GM18858 (cell line): ENCODE measurements at regions not wholly inside any gene's neighbourhood (a gene's known extent, or its start where the extent isn't known, plus 50 kb on each side); places are given as distances from the start of the nearest gene placed in this dataset.
"Not testable (repeated sequence)": the region's sequence is repeated elsewhere in the genome, so short reads cannot be mapped to it uniquely, and the experiment has no call there.

Source experiments
- ATAC-seq: cut with Tn5 transposase; IDR thresholded peaks from one replicate; pipeline ENCODE4 v1.9.1; 2021; ENCODE audit not compliant: unreplicated experiment

GRCh38 chr12:24381790-24382189 lies 432.3 kb upstream of the SOX5 start:
- no peak for ATAC-seq

- ATAC-seq = no peak
Observed at GRCh38 chr12:24379861-24380521, 430.5 kb upstream of the SOX5 start.

GRCh38 chr12:24379433-24379832 lies 430.0 kb upstream of the SOX5 start:
- no peak for ATAC-seq

GRCh38 chr12:24378548-24379407 lies 429.3 kb upstream of the SOX5 start:
- ATAC-seq = peak; percentile 88

- ATAC-seq = no peak
Observed at GRCh38 chr12:24374452-24374851, 425.0 kb upstream of the SOX5 start.

GRCh38 chr12:24373004-24373403 lies 423.5 kb upstream of the SOX5 start:
- no peak for ATAC-seq

- no peak for ATAC-seq
Observed at GRCh38 chr12:24366514-24366913, 417.0 kb upstream of the SOX5 start.

- ATAC-seq = no peak
Observed at GRCh38 chr12:24364921-24365320, 415.5 kb upstream of the SOX5 start.

- no peak for ATAC-seq
Observed at GRCh38 chr12:24363177-24363754, 413.8 kb upstream of the SOX5 start.

- ATAC-seq = no peak
Observed at GRCh38 chr12:24361877-24362580, 412.6 kb upstream of the SOX5 start.

GRCh38 chr12:24360907-24361306 lies 411.4 kb upstream of the SOX5 start:
- peak; percentile 50 for ATAC-seq

- ATAC-seq = peak; percentile 35
Observed at GRCh38 chr12:24360461-24360860, 411.0 kb upstream of the SOX5 start.

GRCh38 chr12:24360057-24360456 lies 410.6 kb upstream of the SOX5 start:
- ATAC-seq = no peak

GRCh38 chr12:24359418-24359817 lies 409.9 kb upstream of the SOX5 start:
- no peak for ATAC-seq

- ATAC-seq = peak; percentile 69
Observed at GRCh38 chr12:24356240-24356804, 406.9 kb upstream of the SOX5 start.

- ATAC-seq = no peak
Observed at GRCh38 chr12:24352363-24352762, 402.9 kb upstream of the SOX5 start.

- no peak for ATAC-seq
Observed at GRCh38 chr12:24349051-24349799, 399.8 kb upstream of the SOX5 start.

GRCh38 chr12:24348180-24348579 lies 398.7 kb upstream of the SOX5 start:
- not testable (repeated sequence) for ATAC-seq

- no peak for ATAC-seq
Observed at GRCh38 chr12:24328261-24328660, 378.8 kb upstream of the SOX5 start.

- ATAC-seq = no peak
Observed at GRCh38 chr12:24325331-24325730, 375.9 kb upstream of the SOX5 start.
